GM21529 (cell line): ENCODE measurements at regions not wholly inside any gene's neighbourhood (a gene's known extent, or its start where the extent isn't known, plus 50 kb on each side); places are given as distances from the start of the nearest gene placed in this dataset.
"Not testable (repeated sequence)": the region's sequence is repeated elsewhere in the genome, so short reads cannot be mapped to it uniquely, and the experiment has no call there.

Experiments used
- ATAC-seq: cut with Tn5 transposase; IDR thresholded peaks from one replicate; pipeline ENCODE4 v1.9.1; 2021; ENCODE audit not compliant: unreplicated experiment

DNA sequence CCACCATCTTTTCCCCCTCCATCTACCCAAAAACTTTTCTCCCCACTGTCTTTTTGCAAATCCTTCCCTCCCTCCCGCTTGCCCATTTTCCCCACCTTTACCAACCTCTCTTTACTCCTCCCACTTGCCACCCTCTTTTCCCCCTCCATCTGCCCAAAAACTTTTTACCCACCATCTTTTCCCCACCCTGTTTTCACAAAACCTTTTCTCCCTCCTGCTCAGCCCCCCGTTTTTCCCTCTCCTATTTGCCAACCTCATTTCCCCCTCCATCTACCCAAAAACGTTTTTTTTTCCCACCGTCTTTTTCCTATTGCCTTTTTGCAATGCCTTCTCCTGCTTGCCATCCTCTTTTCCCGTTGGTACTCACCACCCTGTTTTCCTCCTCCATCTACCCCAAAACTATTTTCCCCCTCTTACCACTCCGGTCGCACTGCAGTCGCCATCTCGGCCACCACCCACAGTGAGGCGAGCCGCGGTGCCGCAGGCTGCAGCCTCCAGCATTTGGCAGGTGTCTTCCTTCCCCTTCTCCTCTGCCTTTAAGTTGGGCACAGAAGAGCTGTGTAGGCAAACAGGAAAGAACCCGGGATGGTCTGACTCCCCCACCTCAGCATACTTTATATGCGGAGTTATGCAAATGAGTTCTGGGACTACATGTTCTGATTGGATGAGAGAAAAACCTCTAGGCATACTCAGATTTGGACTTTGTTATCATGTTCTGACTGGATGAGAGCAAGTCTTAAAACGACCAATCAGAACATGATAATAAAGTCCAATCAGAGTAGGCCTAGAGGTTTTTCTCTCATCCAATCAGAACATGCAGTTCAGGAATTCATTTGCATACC is 121.2 kb upstream of the VPREB1 start:
- no peak for ATAC-seq

DNA sequence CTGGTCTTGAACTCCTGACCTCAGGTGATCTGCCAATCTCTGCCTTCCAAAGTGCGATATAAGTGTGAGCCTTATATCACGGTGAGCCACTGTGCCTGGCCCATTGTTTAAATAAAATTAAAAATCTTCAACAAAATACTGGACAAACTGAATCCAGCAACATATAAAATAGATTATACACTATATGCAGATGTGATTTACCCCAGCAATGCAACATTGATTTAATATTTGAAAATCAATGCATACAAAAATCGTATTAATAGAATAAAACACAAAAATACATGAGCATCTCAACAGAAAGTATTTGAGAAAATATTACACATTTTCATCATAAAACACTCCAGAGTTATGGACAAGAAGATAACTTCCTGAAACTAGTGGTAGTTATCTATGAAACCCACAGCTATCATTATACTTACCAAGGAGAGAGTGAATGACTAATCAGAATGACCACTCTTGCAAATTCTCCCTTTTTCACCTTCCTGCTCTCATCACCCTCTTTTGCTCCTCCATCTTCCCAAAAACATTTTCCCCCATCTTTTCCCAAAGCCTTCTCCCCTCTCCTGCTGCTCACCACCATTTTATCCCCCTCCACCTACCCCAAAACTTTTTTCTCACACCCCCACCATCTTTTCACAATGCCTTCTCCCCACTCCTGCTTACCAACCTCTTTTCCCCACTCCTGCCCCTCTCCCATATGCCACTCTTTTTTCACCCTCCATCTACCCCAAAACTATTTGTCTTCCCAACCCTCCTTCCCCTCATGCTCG is 122.1 kb upstream of the VPREB1 start:
- ATAC-seq = no peak

DNA sequence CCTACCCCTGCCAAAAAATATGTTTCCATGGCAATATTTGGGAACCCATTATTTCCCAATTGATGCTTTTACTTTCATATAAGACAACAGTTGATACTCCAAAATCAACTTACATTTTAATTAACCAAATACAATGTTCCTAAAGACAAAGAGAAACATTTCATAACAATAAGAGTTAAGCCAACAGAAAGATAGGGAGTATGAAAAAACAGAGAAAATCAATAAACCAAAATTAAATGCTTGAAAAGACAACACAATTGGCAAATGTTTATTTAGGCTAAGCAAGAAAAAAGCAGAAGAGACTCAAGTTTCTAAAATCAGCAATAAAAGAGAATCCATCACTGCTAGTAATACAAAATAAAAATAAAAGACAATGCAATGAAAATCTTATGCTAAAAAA is 123.1 kb upstream of the VPREB1 start:
- ATAC-seq = no peak

DNA sequence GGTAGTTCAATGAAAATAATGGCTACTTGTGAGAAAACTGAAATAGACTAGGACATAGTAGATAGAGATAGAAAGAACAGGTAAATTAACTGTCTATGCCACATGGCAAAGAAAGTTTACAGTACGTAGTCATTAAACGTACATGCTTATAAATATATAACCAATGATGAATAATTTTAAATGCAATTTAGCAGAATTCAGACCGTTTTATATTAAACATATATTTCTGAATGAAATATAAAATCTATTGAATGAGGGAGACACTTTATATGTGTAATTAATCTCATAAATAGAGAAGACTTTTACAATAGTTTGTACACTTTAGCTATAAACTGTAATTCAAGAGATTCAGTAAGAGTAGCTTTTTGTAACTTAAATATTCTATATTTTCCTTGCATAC is 124.4 kb upstream of the VPREB1 start:
- no peak for ATAC-seq

DNA sequence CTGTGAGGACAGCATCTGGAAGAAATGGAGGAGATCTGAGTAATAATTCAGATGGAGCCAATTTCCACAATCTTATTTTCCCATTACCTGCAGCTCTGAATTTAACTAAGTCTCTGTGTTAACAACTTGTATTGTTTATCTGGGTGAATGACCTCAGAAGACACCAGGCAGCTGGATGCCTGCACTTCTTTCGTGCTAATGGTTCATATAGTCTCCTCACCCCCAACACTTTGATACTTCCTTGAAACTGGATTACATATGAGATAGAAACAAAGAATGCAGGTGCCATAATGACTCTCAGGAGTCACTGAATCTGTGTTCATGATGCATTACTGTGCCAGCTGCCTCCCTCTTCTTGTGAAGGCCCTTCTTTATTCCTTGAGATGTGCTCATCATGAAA is 125.6 kb upstream of the VPREB1 start:
- ATAC-seq = no peak

DNA sequence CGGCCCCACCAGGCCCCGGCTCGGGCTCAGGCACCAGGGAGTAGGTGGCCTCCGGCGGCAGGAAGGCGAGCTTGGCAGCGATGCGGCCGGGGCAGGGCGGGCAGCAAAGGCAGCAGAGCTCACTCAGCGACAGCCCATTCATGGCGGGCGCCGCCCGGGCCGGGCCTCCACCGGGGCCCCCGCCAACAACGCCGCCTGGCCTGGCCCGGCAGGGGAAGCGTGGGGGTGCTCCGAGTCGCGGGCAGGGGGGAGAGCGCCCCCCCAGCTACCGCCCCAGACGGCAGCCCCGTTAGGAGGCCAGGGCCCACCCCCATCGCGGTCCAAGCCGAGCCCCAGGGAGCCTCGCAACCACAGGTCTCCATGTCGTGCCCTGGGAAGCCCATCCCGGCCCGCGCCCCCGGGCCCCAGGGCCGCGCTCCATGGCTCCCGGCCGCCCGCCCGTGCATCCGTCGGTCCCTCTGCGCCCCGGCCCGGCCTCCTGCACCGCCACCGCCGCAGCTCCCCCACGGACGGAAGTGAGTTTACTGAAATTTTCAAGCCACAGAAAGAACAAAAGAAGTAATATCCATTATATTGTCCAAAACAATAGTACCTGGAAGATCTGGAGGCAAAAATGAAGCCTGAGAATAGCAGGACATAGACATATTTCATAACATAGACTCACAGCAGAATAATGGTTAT is 126.6 kb upstream of the VPREB1 start:
- ATAC-seq = not testable (repeated sequence)

DNA sequence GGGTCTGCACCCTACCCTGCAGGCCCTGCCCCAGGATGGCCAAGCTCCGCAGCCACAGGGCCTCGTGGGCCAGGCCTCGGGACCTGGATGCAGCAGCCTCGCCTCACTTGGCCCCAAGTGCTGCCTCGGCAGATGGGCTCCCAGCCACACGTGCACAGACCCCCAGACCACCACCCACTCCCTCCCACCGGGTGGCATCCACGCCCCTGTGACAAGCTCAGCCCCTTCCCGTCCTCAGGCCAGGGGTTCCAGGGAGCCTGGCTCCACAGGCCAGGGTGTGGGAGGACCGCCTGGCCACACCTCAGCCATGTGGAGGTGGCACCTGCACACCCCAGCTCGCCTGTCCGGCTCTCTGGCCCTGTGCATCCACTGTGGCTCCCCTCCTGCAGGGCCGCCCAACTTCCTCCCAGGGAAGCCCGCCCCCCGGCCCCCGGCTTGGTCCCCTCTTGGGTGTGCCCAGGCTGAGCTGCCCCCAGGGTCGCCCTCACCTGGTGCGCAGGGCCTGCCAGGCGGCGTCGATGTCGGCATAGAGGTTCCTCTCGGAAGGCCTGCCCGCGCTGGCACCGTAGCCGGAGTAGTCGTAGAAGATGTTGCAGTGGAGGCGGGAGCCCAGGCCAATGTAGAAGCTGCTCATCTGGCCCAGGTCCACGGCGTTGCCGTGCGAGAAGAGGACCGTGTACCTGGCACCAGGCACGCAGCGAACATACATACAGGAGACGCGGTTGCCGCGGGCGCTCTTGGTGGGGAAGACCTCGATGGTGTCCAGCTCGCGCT is 127.4 kb upstream of the VPREB1 start:
- ATAC-seq = not testable (repeated sequence)

DNA sequence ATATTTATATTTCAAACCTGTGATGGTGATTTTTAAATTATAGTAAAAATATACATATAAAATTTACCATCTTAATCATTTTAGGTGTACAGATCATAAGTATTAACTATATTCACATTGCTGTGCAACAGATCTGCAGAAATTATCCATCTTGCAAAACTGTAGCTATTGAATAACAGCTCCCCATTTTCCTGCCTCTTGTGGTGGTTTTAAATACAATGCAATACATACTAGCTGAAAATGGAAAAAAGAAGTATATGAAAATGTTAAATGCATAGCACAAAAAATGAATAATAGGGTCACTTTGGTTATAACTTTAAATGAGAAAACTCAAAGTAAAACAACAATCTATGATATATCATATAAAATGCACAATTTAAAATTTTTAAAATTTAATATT is 130.9 kb upstream of the VPREB1 start:
- ATAC-seq = no peak

DNA sequence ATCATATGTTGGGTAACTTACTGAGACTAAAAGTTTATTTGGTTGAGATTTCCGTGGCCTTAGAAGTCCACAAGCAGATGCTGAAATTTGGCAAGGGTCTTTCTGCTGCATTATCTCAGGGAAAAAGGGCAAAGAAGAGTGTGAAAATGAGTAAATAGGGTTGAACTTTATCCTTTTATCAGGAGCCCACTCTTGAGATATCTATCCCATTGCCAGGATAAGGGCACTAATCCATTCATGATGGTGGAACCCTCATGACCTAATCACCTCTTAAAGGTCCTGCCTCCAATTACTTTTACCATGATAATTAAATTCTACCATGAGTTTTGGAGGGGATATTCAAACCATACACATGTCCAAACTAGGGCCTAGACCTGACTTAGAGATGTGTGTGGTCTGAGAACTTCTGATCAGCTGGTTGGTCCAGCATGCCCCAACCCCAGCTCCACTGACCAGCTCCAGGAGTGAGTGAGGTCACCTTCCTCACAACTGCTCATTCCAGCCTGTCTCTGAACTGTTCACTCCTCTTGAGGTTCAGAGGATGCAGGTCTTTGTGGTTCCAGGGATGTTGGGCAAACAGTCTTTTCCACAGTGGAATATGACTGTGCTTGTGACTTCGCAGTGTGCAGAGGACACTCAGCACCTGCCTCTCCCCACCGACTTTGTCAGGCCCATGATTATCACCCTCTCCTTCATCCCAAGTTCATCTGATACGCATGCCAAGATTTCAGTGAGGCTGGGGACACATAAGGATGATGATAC is 130.1 kb upstream of the TOP3B start:
- no peak for ATAC-seq

DNA sequence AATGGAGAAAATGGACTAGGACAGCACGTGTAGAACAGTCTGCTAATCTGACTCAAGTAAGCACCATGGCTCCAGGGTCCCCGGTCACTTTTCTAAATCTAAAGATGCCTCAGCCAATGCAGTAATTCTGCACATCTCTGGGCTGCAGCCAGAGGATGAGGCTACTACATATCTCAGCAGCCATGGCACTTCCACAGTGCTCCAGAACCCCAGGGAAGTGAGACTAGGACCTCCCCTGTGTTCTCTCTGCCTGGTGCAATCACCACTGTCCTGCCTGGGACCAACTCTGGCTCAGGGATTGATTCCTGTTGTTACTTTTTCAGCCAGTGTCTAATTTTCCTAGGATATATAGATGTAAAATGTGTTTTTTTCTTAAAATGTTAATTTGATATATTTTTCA is 129.4 kb upstream of the TOP3B start:
- no peak for ATAC-seq

DNA sequence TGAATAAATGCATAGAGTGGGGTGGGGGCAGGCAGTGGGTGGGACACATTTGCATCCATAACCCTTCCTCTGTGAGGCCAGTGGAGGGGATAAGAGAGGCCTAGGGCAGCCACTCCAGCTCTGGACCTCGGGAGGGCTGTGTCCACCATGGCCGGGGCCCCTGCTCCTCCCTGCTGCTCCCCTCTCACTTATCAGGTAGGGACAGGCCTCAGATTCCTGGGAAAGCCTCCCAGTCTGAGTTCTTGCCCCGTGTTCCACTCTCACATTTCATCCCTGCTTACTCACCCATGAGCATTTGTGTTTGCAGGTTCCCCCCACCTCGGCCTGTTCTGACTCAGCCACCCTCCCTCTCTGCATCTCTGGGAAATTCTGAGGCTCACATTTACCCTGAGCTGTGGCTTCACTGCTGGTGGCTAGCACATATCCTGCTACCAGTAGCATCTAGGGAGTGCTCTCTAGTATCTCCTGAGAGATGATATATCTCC is 128.7 kb upstream of the TOP3B start:
- peak; percentile 74 for ATAC-seq

DNA sequence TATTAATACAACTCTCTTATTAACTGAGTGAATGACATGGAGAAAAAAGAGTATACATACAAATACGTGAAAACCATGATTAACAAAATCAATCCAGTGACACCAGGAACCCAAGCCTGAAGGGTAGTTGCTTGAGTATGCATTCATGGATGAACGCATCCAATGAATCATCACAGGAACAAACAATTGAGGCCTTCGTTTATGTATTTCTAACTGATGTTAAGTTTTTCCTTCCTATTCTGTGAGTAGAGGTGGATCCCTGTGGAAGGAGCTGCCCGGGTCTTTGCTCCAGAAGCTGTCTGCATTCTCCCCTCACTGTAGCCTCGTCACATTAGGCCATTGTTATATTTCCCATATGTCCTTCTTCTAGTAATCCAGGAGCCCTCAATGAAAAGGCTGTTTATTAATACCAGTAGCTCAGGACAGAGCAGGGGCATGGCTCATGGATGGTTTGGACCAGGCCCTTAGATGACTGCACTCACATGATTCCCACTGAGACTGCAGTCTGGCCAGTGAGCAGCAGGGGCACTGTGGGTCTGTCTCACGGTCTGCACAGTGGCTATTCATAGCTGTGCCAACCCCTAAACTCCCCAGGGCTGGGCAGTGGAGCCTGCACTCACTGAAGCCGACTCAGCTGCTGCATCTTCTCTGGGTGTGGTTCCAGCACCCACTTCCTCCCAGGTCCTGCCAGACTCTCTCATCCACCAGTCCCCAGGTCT is 128.1 kb upstream of the TOP3B start:
- ATAC-seq = peak; percentile 91

DNA sequence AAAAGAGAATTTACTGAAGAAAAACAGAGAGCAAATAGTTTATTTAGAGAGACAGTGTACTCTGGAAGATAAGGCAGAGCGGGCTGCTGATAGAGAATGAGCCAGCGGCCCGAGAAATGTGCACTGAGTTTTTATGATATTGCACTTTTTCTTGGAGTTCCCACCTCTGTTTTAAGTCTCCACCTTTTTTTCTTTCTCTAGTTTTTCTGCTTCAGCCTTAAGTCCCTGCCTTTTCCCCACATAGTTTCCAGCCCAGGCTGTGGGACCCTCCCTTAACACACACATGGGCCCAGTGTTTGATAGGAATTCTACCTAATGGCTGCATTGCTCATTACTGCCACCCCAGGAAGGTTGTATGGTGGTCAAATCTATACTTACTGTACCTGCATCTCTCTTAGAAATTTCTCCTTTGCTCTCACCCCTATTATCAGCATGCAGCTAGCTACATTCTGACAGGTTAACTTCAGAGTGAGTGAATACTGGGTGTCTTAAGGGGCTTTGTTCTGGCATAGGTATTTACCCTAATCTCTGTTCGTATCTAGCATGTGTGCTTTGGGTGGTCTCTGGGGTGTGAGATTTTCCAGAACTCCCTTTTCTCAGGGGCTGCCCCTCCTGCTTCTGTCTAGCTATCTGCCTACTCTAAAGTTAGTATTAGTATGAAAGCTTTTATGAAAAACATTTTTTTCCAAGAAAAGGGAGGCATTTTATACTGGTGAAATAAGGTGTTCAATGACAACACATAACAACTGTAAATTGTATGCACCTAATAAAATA is 127.3 kb upstream of the TOP3B start:
- ATAC-seq = no peak

DNA sequence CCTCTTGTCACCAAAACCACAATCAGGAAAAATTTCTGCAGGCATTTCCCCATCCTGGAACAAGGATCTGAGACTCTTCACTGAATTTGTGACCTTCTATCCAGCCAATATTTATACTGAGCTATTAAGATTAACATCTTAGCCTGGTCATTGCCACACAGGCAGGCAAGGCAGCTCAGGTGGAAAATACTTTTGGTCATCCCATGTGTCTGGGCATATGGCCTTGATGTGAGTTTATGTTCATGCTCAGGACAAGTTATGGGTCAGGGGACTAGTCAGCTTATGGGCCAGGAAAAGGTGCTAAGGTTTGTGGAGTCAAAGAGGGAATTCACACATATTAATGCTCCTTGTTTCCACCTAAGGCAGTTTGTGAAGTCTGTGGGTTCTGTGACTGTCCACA is 124.3 kb upstream of the TOP3B start:
- no peak for ATAC-seq

DNA sequence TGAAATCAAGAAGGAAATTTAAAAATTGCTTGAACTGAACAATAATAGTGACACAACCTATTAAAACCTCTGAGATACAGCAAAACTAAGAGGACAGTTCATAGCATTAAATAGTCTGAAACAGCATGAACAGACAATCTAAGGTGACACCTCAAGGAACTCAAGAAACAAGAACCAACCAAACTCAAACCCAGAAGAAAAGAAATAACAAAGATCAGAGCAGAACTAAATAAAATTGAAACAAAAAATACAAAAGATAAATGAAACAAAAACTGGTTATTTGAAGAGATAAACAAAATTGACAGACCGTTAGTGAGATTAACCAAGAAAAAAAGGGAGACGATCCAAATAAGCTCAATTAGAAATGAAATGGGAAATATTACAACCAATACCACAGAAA is 122.8 kb upstream of the TOP3B start:
- ATAC-seq = no peak

DNA sequence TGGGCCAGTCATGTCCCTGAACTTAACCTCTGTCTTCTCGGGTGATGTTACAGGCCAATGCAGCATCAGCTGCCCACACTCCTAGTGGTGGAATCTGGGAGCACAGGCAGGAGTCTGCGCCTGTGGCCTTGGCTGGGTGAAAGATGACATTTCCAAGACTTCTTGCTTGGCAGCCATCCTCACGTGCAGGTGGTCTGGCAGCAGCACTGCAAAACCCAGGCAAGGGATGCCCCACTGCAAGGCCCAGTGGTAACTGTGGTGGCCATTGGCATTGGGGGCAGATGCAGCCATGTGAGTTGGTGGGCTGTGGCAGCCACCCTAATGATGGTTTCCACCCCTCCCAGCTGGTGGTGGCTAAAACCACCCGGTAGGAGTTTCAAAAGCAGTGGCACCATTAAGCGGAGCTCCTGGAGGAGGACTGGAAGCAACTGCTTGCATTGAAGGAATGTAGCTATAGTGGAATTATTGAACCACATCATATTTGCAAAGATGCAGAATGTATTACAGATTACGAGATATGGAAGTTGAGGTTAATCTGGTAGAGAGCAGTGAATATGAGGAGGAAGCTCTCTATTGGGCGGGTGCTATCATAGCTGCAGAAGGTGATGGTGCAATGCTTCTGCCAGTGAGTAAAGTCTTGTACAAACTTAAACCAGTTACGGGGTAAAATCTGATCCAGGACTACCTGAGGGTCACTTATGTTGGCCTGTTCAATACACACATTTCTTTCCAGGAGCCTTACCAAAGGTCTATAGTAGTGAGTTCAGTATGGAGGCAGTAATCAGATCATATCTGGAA is 120.7 kb upstream of the TOP3B start:
- no peak for ATAC-seq

DNA sequence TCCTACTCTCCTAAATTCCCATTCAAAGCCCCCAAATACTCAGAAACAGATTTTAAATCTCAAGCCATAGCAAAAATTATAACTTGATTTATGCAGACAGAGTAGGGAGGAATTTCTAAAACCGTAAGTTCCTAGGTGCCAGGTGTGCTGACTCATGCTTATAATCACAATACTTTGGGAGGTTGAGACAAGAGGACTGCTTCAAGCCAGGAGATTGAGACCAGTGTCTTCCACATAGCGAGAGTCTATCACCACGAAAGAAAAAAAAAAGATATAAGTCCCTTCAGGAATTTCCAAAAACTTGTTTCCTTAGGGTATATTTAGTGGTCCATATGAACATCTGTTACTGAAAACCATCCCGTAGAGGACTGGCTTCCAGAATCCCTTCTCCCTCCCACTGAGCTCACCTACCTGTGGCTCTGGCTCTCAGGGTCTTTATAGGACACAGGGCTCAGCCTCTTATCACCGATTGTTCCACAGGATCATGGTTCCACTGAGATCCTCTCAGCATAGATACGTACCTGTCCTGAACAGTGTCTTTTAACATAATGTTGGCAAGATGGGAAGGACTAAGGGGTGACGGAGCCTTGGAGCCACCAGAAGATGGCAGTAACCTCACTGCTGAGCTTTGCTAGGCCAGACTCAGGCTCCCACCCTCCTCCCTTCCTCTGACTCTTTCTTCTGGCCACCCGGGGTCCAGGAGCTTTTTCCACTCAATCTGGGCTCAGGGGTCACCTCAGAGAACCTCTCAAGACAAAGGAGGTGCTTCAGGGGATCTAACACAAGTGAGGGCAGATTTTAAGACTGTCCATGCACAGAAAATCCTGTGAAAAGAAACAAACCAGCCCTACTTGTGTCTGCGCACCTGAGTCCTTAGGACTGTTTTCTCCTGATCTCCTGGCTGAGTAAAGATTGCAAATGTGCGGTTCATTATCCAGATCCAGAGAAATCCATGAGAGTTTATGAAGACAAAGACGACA is 117.5 kb upstream of the TOP3B start:
- ATAC-seq = no peak
